ENCODE measurements at regions not wholly inside any gene's neighbourhood (a gene's known extent, or its start where the extent isn't known, plus 50 kb on each side); places are given as distances from the start of the nearest gene placed in this dataset.

GRCh38 chr20:6831461-6831860 lies 64.0 kb downstream of the BMP2 start:
- DNase-seq (ENCODE audit: low spot score) (no peak), ATAC-seq (no peak)

GRCh38 chr20:6832811-6833210 lies 65.3 kb downstream of the BMP2 start:
- DNase-seq (ENCODE audit: low spot score) = no peak
- ATAC-seq = no peak

GRCh38 chr20:6835609-6836008 lies 68.1 kb downstream of the BMP2 start:
- ATAC-seq = no peak
- no peak for DNase-seq (ENCODE audit: low spot score)

- DNase-seq (ENCODE audit: low spot score) (no peak), ATAC-seq (no peak)
Measured at GRCh38 chr20:6836821-6837374, 69.4 kb downstream of the BMP2 start.

- ATAC-seq (no peak), DNase-seq (ENCODE audit: low spot score) (no peak)
Measured at GRCh38 chr20:6837730-6838129, 70.2 kb downstream of the BMP2 start.

GRCh38 chr20:6838181-6838826 lies 70.8 kb downstream of the BMP2 start:
- DNase-seq (ENCODE audit: low spot score) = no peak
- ATAC-seq = no peak

- no peak for DNase-seq (ENCODE audit: low spot score)
- no peak for ATAC-seq
Measured at GRCh38 chr20:6841128-6841527, 73.6 kb downstream of the BMP2 start.

GRCh38 chr20:6845141-6845540 lies 77.7 kb downstream of the BMP2 start:
- DNase-seq (ENCODE audit: low spot score) = no peak
- no peak for ATAC-seq

GRCh38 chr20:6848041-6848440 lies 80.6 kb downstream of the BMP2 start:
- DNase-seq (ENCODE audit: low spot score) = no peak
- no peak for ATAC-seq

GRCh38 chr20:6848992-6849391 lies 81.5 kb downstream of the BMP2 start:
- ATAC-seq = no peak

GRCh38 chr20:6851136-6851535 lies 83.7 kb downstream of the BMP2 start:
- no peak for DNase-seq (ENCODE audit: low spot score)
- no peak for ATAC-seq

More at GRCh38 chr20:6848992-6849391, 81.5 kb downstream of the BMP2 start:
- no peak for DNase-seq (ENCODE audit: low spot score)

- ATAC-seq = no peak
- DNase-seq (ENCODE audit: low spot score) = no peak
Measured at GRCh38 chr20:6852478-6852877, 85.0 kb downstream of the BMP2 start.

- DNase-seq (ENCODE audit: low spot score) = no peak
- ATAC-seq = no peak
Measured at GRCh38 chr20:6855104-6855503, 87.6 kb downstream of the BMP2 start.

- DNase-seq (ENCODE audit: low spot score) (no peak), ATAC-seq (no peak)
Measured at GRCh38 chr20:6855796-6856195, 88.3 kb downstream of the BMP2 start.

GRCh38 chr20:6857927-6858326 lies 90.4 kb downstream of the BMP2 start:
- ATAC-seq (no peak), DNase-seq (ENCODE audit: low spot score) (no peak)

GRCh38 chr20:6863355-6863754 lies 95.9 kb downstream of the BMP2 start:
- DNase-seq (ENCODE audit: low spot score) = no peak
- ATAC-seq = no peak

- ATAC-seq (no peak), DNase-seq (ENCODE audit: low spot score) (no peak)
Measured at GRCh38 chr20:6863798-6864201, 96.3 kb downstream of the BMP2 start.

GRCh38 chr20:6864740-6865139 lies 97.3 kb downstream of the BMP2 start:
- no peak for ATAC-seq
- DNase-seq (ENCODE audit: low spot score) = no peak

- ATAC-seq = no peak
- no peak for DNase-seq (ENCODE audit: low spot score)
Measured at GRCh38 chr20:6866741-6867140, 99.3 kb downstream of the BMP2 start.

GRCh38 chr20:6868861-6869260 lies 101.4 kb downstream of the BMP2 start:
- DNase-seq (ENCODE audit: low spot score) (no peak), ATAC-seq (no peak)

- ATAC-seq (no peak), DNase-seq (ENCODE audit: low spot score) (no peak)
Measured at GRCh38 chr20:6870559-6870958, 103.1 kb downstream of the BMP2 start.

- ATAC-seq = no peak
- no peak for DNase-seq (ENCODE audit: low spot score)
Measured at GRCh38 chr20:6877633-6878032, 110.1 kb downstream of the BMP2 start.
